ENCODE measurements at regions not wholly inside any gene's neighbourhood (a gene's known extent, or its start where the extent isn't known, plus 50 kb on each side); places are given as distances from the start of the nearest gene placed in this dataset.

- Histone ChIP-seq H3K4me1 (no peaks in the 10 kb centered on the region), H3K27me3 (no peaks in the 10 kb centered on the region), H3K36me3 (no peaks in the 10 kb centered on the region), H3K9me3 (no peaks in the 10 kb centered on the region), H3K27ac (no peak overlapping the region), H3K4me3 (no peak overlapping the region)
- DNase-seq (ENCODE audit: low spot score in 2 of 2): no peak
- intact Hi-C loops (cut with DNase I; ENCODE audit: low total_unique reads): loop anchor here (5.0 kb wide), 1 partner anchor 1102 kb away; no protein-coding TSS in a partner anchor
- TF ChIP-seq CTCF (IDR thresholded peaks at IDR 0.05): no peak
- TF ChIP-seq POLR2A (IDR thresholded peaks at IDR 0.05): no peak
- TF ChIP-seq POLR2AphosphoS5 (IDR thresholded peaks at IDR 0.05): no peak
These were observed 87.6 kb upstream of the SOX2 start for GRCh38 chr3:181623924-181624694.

GRCh38 chr3:181622365-181622764 lies 89.4 kb upstream of the SOX2 start:
- H3K9me3 ChIP-seq: no peaks in the 10 kb centered on the region
- no peaks in the 10 kb centered on the region for H3K27me3 ChIP-seq
- no peaks in the 10 kb centered on the region for H3K4me1 ChIP-seq
- intact Hi-C loops (cut with DNase I; ENCODE audit: low total_unique reads): loop anchor here (5.0 kb wide), 1 partner anchor 1100 kb away; no protein-coding TSS in a partner anchor
- no peak overlapping the region for H3K27ac ChIP-seq
- no peak for TF ChIP-seq POLR2A (IDR thresholded peaks at IDR 0.05)
- no peak for TF ChIP-seq POLR2AphosphoS5 (IDR thresholded peaks at IDR 0.05)
- no peak for TF ChIP-seq CTCF (IDR thresholded peaks at IDR 0.05)
- H3K4me3 ChIP-seq: no peak overlapping the region
- DNase-seq (ENCODE audit: low spot score in 2 of 2): no peak
- no peaks in the 10 kb centered on the region for H3K36me3 ChIP-seq

GRCh38 chr3:181619897-181620296 lies 91.8 kb upstream of the SOX2 start:
- intact Hi-C loops (cut with DNase I; ENCODE audit: low total_unique reads): loop anchor here (5.0 kb wide), 1 partner anchor 1098 kb away; no protein-coding TSS in a partner anchor
- no peaks in the 10 kb centered on the region for H3K36me3 ChIP-seq
- H3K9me3 ChIP-seq: no peaks in the 10 kb centered on the region

GRCh38 chr3:181618260-181618659 lies 93.5 kb upstream of the SOX2 start:
- no peak overlapping the region for H3K27ac ChIP-seq
- no peaks in the 10 kb centered on the region for H3K4me1 ChIP-seq
- no peak for TF ChIP-seq POLR2A (IDR thresholded peaks at IDR 0.05)
- no peak for TF ChIP-seq POLR2AphosphoS5 (IDR thresholded peaks at IDR 0.05)
- TF ChIP-seq CTCF (IDR thresholded peaks at IDR 0.05): no peak
- H3K27me3 ChIP-seq: no peaks in the 10 kb centered on the region
- H3K9me3 ChIP-seq: no peaks in the 10 kb centered on the region
- no peaks in the 10 kb centered on the region for H3K36me3 ChIP-seq
- no peak for DNase-seq (ENCODE audit: low spot score in 2 of 2)
- intact Hi-C loops (cut with DNase I; ENCODE audit: low total_unique reads): no loop called here
- no peak overlapping the region for H3K4me3 ChIP-seq

More at GRCh38 chr3:181619897-181620296, 91.8 kb upstream of the SOX2 start:
- Histone ChIP-seq H3K27ac (no peak overlapping the region), H3K4me3 (no peak overlapping the region), H3K4me1 (no peaks in the 10 kb centered on the region), H3K27me3 (no peaks in the 10 kb centered on the region)
- TF ChIP-seq POLR2AphosphoS5 (IDR thresholded peaks at IDR 0.05) (no peak), POLR2A (IDR thresholded peaks at IDR 0.05) (no peak), CTCF (IDR thresholded peaks at IDR 0.05) (no peak)
- DNase-seq (ENCODE audit: low spot score in 2 of 2): no peak
